ENCODE measurements at regions not wholly inside any gene's neighbourhood (a gene's known extent, or its start where the extent isn't known, plus 50 kb on each side); places are given as distances from the start of the nearest gene placed in this dataset.
A peak's percentile ranks its signal among the peaks of the same experiment; 100 is the strongest.

GRCh38 chr10:42984035-42984610, 92.7 kb upstream of the RET start:
- no peak for TF ChIP-seq CTCF (IDR thresholded peaks at IDR 0.05; ENCODE audit: borderline replicate concordance, control extremely low read depth, extremely low read depth, insufficient read depth, missing control alignments)
- in situ Hi-C loops (cut with MboI; ENCODE audit: low sequenced_read_pairs, unreplicated experiment) = no loop called here
- no peak for DNase-seq (ENCODE audit: low spot score)

GRCh38 chr10:42984761-42985325, 92.0 kb upstream of the RET start:
- DNase-seq (ENCODE audit: low spot score) = no peak
- TF ChIP-seq CTCF (IDR thresholded peaks at IDR 0.05; ENCODE audit: borderline replicate concordance, control extremely low read depth, extremely low read depth, insufficient read depth, missing control alignments) = no peak
- in situ Hi-C loops (cut with MboI; ENCODE audit: low sequenced_read_pairs, unreplicated experiment) = no loop called here

GRCh38 chr10:42985436-42986316, 91.2 kb upstream of the RET start:
- DNase-seq (ENCODE audit: low spot score) = no peak
- in situ Hi-C loops (cut with MboI; ENCODE audit: low sequenced_read_pairs, unreplicated experiment) = no loop called here
- TF ChIP-seq CTCF (IDR thresholded peaks at IDR 0.05; ENCODE audit: borderline replicate concordance, control extremely low read depth, extremely low read depth, insufficient read depth, missing control alignments) = no peak

DNA sequence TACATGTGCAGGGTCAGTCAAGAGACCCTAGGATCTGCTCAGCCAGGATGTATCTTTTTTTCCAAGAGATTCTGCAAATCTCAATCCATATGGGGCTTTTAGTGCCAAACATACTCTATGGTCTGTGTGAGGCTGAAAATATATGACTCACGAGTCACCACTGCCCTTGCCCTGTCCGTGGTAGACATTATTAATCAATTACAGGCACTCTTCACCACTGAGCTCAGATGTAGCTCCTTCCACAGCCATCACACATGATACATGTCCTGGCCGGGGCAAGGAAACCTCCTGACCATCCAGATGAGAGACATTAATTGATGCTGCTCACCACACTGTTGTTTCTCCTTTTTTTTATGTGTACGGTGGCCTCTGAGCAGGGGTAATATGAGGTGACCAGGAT, 90.2 kb upstream of the RET start:
- in situ Hi-C loops (cut with MboI; ENCODE audit: low sequenced_read_pairs, unreplicated experiment) = no loop called here
- TF ChIP-seq CTCF (IDR thresholded peaks at IDR 0.05; ENCODE audit: borderline replicate concordance, control extremely low read depth, extremely low read depth, insufficient read depth, missing control alignments) = no peak
- no peak for DNase-seq (ENCODE audit: low spot score)

GRCh38 chr10:42987121-42987541, 89.7 kb upstream of the RET start:
- in situ Hi-C loops (cut with MboI; ENCODE audit: low sequenced_read_pairs, unreplicated experiment) = no loop called here
- DNase-seq (ENCODE audit: low spot score) = peak; percentile 30
- no peak for TF ChIP-seq CTCF (IDR thresholded peaks at IDR 0.05; ENCODE audit: borderline replicate concordance, control extremely low read depth, extremely low read depth, insufficient read depth, missing control alignments)

GRCh38 chr10:42987575-42987974, 89.3 kb upstream of the RET start:
- TF ChIP-seq CTCF (IDR thresholded peaks at IDR 0.05; ENCODE audit: borderline replicate concordance, control extremely low read depth, extremely low read depth, insufficient read depth, missing control alignments) = no peak
- in situ Hi-C loops (cut with MboI; ENCODE audit: low sequenced_read_pairs, unreplicated experiment) = no loop called here
- peak; percentile 19 for DNase-seq (ENCODE audit: low spot score)
